CD4-positive, alpha-beta T cell (primary cell): ENCODE measurements at regions not wholly inside any gene's neighbourhood (a gene's known extent, or its start where the extent isn't known, plus 50 kb on each side); places are given as distances from the start of the nearest gene placed in this dataset.

Experiments used
- ATAC-seq: fragments of 200-7000 bp; cut with Tn5 transposase; one replicate; pipeline ENCODE4 v1.10.0; 2022; ENCODE audit warnings: mild to moderate bottlenecking; ENCODE audit not compliant: poor library complexity
- CTCF ChIA-PET: fragments of 350-600 bp; sonication (Branson Sonifier 250); formaldehyde crosslinking; loops from one replicate; lab custom pipeline; 2021; ENCODE audit warnings: antibody characterized with exemption, inconsistent platforms; lab: Charles Lee
- POLR2A ChIA-PET: fragments of 350-600 bp; sonication (Branson Sonifier 250); formaldehyde crosslinking; loops from one replicate; lab custom pipeline; 2021; ENCODE audit warnings: antibody characterized with exemption, inconsistent platforms; lab: Charles Lee
- DNase-seq, 14 experiments: peaks; one replicate each; pipeline ENCODE4 v3.0.0-alpha.2; 2013 to 2020; ENCODE audit warnings: mixed read lengths in 2 of 14
- H3K27ac ChIP-seq, 2 donors: one replicate each; pipeline versions ENCODE4 v1.5.1 to v1.7.0; 2013; ENCODE audit warnings: low read length in 2 of 2, low read depth in 1 of 2, mild to moderate bottlenecking in 1 of 2
- H3K27me3 ChIP-seq, 2 experiments: 1 replicate in 1 of 2; 2 replicates in 1 of 2; pipeline versions ENCODE4 v1.6.1 to v1.7.0; 2013; ENCODE audit warnings: low read length in 2 of 2, control low read depth in 1 of 2, mild to moderate bottlenecking in 1 of 2, moderate library complexity in 1 of 2; ENCODE audit not compliant: insufficient read depth in 2 of 2, control insufficient read depth in 1 of 2
- H3K36me3 ChIP-seq: one replicate; pipeline ENCODE4 v1.6.1; 2013; ENCODE audit warnings: low read length, control low read depth; ENCODE audit not compliant: insufficient read depth
- H3K4me1 ChIP-seq: one replicate; pipeline ENCODE4 v1.6.1; 2013; ENCODE audit warnings: low read length, control low read depth; ENCODE audit not compliant: insufficient read depth
- H3K4me3 ChIP-seq: one replicate; pipeline ENCODE4 v1.5.1; 2013; ENCODE audit warnings: mild to moderate bottlenecking, low read length, moderate library complexity
- H3K9me3 ChIP-seq, 2 experiments: 1 replicate in 1 of 2; 2 replicates in 1 of 2; pipeline versions ENCODE4 v1.6.1 to v1.7.0; 2013; ENCODE audit warnings: low read length in 2 of 2, mild to moderate bottlenecking in 2 of 2, control low read depth in 1 of 2, moderate library complexity in 1 of 2; ENCODE audit not compliant: control insufficient read depth in 1 of 2, insufficient read depth in 1 of 2
- H3K27ac Mint-ChIP-seq: one replicate; pipeline ENCODE4 v1.8.0; 2020; ENCODE audit warnings: mixed read lengths
- H3K27me3 Mint-ChIP-seq: one replicate; pipeline ENCODE4 v1.8.0; 2021; ENCODE audit warnings: mixed read lengths
- H3K36me3 Mint-ChIP-seq: one replicate; pipeline ENCODE4 v1.8.0; 2021; ENCODE audit warnings: low read depth, mixed read lengths
- H3K4me1 Mint-ChIP-seq: one replicate; pipeline ENCODE4 v1.8.0; 2021; ENCODE audit warnings: low read depth, mixed read lengths
- H3K4me3 Mint-ChIP-seq: one replicate; pipeline ENCODE4 v1.8.0; 2020; ENCODE audit warnings: mild to moderate bottlenecking, mixed read lengths
- H3K9me3 Mint-ChIP-seq: one replicate; pipeline ENCODE4 v1.8.0; 2020; ENCODE audit warnings: mixed read lengths
- intact Hi-C, 2 experiments: fragments of 100-400 bp; cut with DNase I in 1 of 2; cut with micrococcal nuclease in 1 of 2; formaldehyde crosslinking; loops; one replicate each; pipeline versions ENCODE4 v1.15.1 to v1.9.0; 2023 to 2025; cut with DNase I, micrococcal nuclease
- TF ChIP-seq, protein P1 (sequence below): fragments of 200-600 bp; IDR thresholded peaks from one replicate; pipeline ENCODE4 v1.8.0; 2022; ENCODE audit warnings: antibody characterized with exemption, mild to moderate bottlenecking

GRCh38 chr2:134174711-134175110 lies 79.2 kb upstream of the MGAT5 start:
- ChIA-PET POLR2A (interaction anchor here (1.6 kb wide), 1 partner anchor 47 kb away, joined by 4 read pairs; no protein-coding TSS in a partner anchor), CTCF (no interaction called here)
- intact Hi-C loops: loop anchor here (1.0 to 5.0 kb wide), 2 partner anchors 37 to 51 kb away; no protein-coding TSS in a partner anchor
- no peak for DNase-seq
- Histone ChIP-seq H3K27ac (no peak overlapping the region), H3K9me3 (no peaks in the 10 kb centered on the region), H3K36me3 (peaks cover 4% of the 10 kb centered on the region), H3K27me3 (no peaks in the 10 kb centered on the region), H3K4me1 (peaks cover 55% of the 10 kb centered on the region), H3K4me3 (no peak overlapping the region)
- TF ChIP-seq, protein P1, sequence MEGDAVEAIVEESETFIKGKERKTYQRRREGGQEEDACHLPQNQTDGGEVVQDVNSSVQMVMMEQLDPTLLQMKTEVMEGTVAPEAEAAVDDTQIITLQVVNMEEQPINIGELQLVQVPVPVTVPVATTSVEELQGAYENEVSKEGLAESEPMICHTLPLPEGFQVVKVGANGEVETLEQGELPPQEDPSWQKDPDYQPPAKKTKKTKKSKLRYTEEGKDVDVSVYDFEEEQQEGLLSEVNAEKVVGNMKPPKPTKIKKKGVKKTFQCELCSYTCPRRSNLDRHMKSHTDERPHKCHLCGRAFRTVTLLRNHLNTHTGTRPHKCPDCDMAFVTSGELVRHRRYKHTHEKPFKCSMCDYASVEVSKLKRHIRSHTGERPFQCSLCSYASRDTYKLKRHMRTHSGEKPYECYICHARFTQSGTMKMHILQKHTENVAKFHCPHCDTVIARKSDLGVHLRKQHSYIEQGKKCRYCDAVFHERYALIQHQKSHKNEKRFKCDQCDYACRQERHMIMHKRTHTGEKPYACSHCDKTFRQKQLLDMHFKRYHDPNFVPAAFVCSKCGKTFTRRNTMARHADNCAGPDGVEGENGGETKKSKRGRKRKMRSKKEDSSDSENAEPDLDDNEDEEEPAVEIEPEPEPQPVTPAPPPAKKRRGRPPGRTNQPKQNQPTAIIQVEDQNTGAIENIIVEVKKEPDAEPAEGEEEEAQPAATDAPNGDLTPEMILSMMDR: no peak
- H3K27me3 Mint-ChIP-seq: no peaks in the 10 kb centered on the region
- peaks cover 9% of the 10 kb centered on the region for H3K36me3 Mint-ChIP-seq
- no peak overlapping the region for H3K4me3 Mint-ChIP-seq
- no peaks in the 10 kb centered on the region for H3K9me3 Mint-ChIP-seq
- no peak for ATAC-seq
- peaks cover 92% of the 10 kb centered on the region for H3K4me1 Mint-ChIP-seq
- peak overlapping the region; percentile 72 for H3K27ac Mint-ChIP-seq

- H3K9me3 Mint-ChIP-seq: no peaks in the 10 kb centered on the region
- H3K36me3 Mint-ChIP-seq: peaks cover 9% of the 10 kb centered on the region
- Histone ChIP-seq H3K27me3 (no peaks in the 10 kb centered on the region), H3K4me3 (no peak overlapping the region), H3K27ac (no peak overlapping the region), H3K9me3 (no peaks in the 10 kb centered on the region), H3K36me3 (peaks cover 4% of the 10 kb centered on the region), H3K4me1 (peaks cover 60% of the 10 kb centered on the region)
- peak overlapping the region; percentile 72 for H3K27ac Mint-ChIP-seq
- intact Hi-C loops: loop anchor here in 1 of 2 experiments (1.0 kb wide), 1 partner anchor 53 kb away; no protein-coding TSS in a partner anchor
- DNase-seq: no peak
- ChIA-PET POLR2A (no interaction called here), CTCF (no interaction called here)
- H3K4me3 Mint-ChIP-seq: no peak overlapping the region
- H3K27me3 Mint-ChIP-seq: no peaks in the 10 kb centered on the region
- H3K4me1 Mint-ChIP-seq: peaks cover 94% of the 10 kb centered on the region
- ATAC-seq: no peak
- TF ChIP-seq, protein P1: no peak
Observed at GRCh38 chr2:134175834-134176233, 78.0 kb upstream of the MGAT5 start.

GRCh38 chr2:134177351-134177931 lies 76.4 kb upstream of the MGAT5 start:
- DNase-seq (no peak), ATAC-seq (no peak)
- no peak overlapping the region for H3K4me3 ChIP-seq
- peaks cover 4% of the 10 kb centered on the region for H3K36me3 ChIP-seq
- TF ChIP-seq, protein P1: no peak
- no peaks in the 10 kb centered on the region for H3K9me3 Mint-ChIP-seq
- no peaks in the 10 kb centered on the region for H3K27me3 Mint-ChIP-seq
- peaks cover 65% of the 10 kb centered on the region for H3K4me1 ChIP-seq
- H3K36me3 Mint-ChIP-seq: peaks cover 8% of the 10 kb centered on the region
- ChIA-PET POLR2A (interaction anchor here (1.0 kb wide), 1 partner anchor 29 kb away, joined by 4 read pairs; no protein-coding TSS in a partner anchor), CTCF (no interaction called here)
- no peaks in the 10 kb centered on the region for H3K27me3 ChIP-seq
- no peak overlapping the region for H3K4me3 Mint-ChIP-seq
- intact Hi-C loops: no loop called here
- H3K27ac ChIP-seq: no peak overlapping the region
- no peaks in the 10 kb centered on the region for H3K9me3 ChIP-seq
- peak overlapping the region; percentile 84 for H3K27ac Mint-ChIP-seq
- H3K4me1 Mint-ChIP-seq: peaks cover 97% of the 10 kb centered on the region
